Endothelial cell of umbilical vein (primary cell): ENCODE measurements at regions not wholly inside any gene's neighbourhood (a gene's known extent, or its start where the extent isn't known, plus 50 kb on each side); places are given as distances from the start of the nearest gene placed in this dataset.

Experiments used
- BruUV-seq: library from RNA; stranded (reverse); fragments of 400-500 nt; replicated peaks from 2 replicates; lab custom pipeline; 2021; lab: Mats Ljungman, UMichigan
- CTCF ChIA-PET: fragments of 300-600, 350-600 bp; sonication (Branson Sonifier 250); formaldehyde crosslinking; loops from one replicate; lab custom pipeline; 2021; ENCODE audit warnings: antibody characterized with exemption, inconsistent platforms; lab: Charles Lee
- POLR2A ChIA-PET: fragments of 300-600, 350-600 bp; sonication (Branson Sonifier 250); formaldehyde crosslinking; loops from one replicate; lab custom pipeline; 2021; ENCODE audit warnings: antibody characterized with exemption, inconsistent platforms; lab: Charles Lee
- DNase-seq: peaks from one replicate; pipeline ENCODE4 v3.0.0-alpha.2; 2011; ENCODE audit warnings: low read depth, low spot score
- FAIRE-seq: peaks from 2 replicates; lab custom pipeline; 2011; peaks lifted over from hg19 to GRCh38; lab: Jason Lieb, UNC
- H2AFZ ChIP-seq: 2 replicates; pipeline ENCODE4 v1.6.0; 2012; ENCODE audit warnings: low read depth, low read length, control low read depth, inconsistent platforms
- H3K27ac ChIP-seq: 2 replicates; pipeline ENCODE4 v1.5.1; 2011; ENCODE audit warnings: low read depth, mild to moderate bottlenecking, control low read depth, low read length, moderate library complexity; ENCODE audit not compliant: insufficient read depth
- H3K27me3 ChIP-seq, 2 experiments: 2 replicates each; pipeline versions ENCODE4 v1.6.0 to v1.6.1; 2011; ENCODE audit warnings: low read length in 2 of 2, mixed read lengths in 1 of 2; ENCODE audit not compliant: control insufficient read depth in 2 of 2, insufficient read depth in 2 of 2
- H3K36me3 ChIP-seq, 2 experiments: 2 replicates in 1 of 2; 3 replicates in 1 of 2; pipeline ENCODE4 v1.5.1; 2011; ENCODE audit warnings: low read length in 2 of 2, mild to moderate bottlenecking in 1 of 2, moderate library complexity in 1 of 2; ENCODE audit not compliant: control insufficient read depth in 2 of 2, insufficient read depth in 2 of 2; ENCODE audit errors: extremely low read depth in 1 of 2
- H3K4me1 ChIP-seq: 3 replicates; pipeline ENCODE4 v1.5.1; 2011; ENCODE audit warnings: mild to moderate bottlenecking, low read length; ENCODE audit not compliant: control insufficient read depth, insufficient read depth; ENCODE audit errors: extremely low read depth
- H3K4me2 ChIP-seq: 2 replicates; pipeline ENCODE4 v1.6.1; 2011; ENCODE audit warnings: low read length, control low read depth, mixed read lengths; ENCODE audit not compliant: insufficient read depth
- H3K4me3 ChIP-seq, 3 experiments: fragments of 200-600 bp in 1 of 3; sonication (generic), shearing (Covaris generic) in 1 of 3; replicated peaks in 1 of 3; 2 replicates each; pipeline ENCODE4 v1.5.1; 2011 to 2016; ENCODE audit warnings: control low read depth in 3 of 3, low read length in 3 of 3, mild to moderate bottlenecking in 2 of 3, inconsistent platforms in 1 of 3, low read depth in 1 of 3, moderate library complexity in 1 of 3; ENCODE audit not compliant: insufficient read depth in 1 of 3
- H3K79me2 ChIP-seq: 2 replicates; pipeline ENCODE4 v1.6.0; 2012; ENCODE audit warnings: low read length, inconsistent platforms; ENCODE audit not compliant: control insufficient read depth, insufficient read depth
- H3K9ac ChIP-seq: replicated peaks from 2 replicates; pipeline ENCODE3; 2011; ENCODE audit warnings: low read length, control low read depth; ENCODE audit not compliant: insufficient read depth; ENCODE audit errors: extremely low read depth
- H3K9me1 ChIP-seq: replicated peaks from 3 replicates; pipeline ENCODE4 v1.6.0; 2011; ENCODE audit warnings: mild to moderate bottlenecking, low read length; ENCODE audit not compliant: control insufficient read depth, insufficient read depth; ENCODE audit errors: extremely low read depth
- H3K9me3 ChIP-seq: replicated peaks from 2 replicates; pipeline ENCODE4 v1.5.1; 2012; ENCODE audit warnings: low read length, inconsistent platforms; ENCODE audit not compliant: control insufficient read depth, insufficient read depth
- H4K20me1 ChIP-seq: replicated peaks from 2 replicates; pipeline ENCODE3; 2011; ENCODE audit warnings: mild to moderate bottlenecking, low read length; ENCODE audit not compliant: control insufficient read depth, insufficient read depth; ENCODE audit errors: extremely low read depth
- CTCF ChIP-seq, 2 donors: IDR thresholded peaks; 1 replicate in 1 of 2; 2 replicates in 1 of 2; pipeline ENCODE4 v1.5.1; 2011; ENCODE audit warnings: low read length in 2 of 2, mild to moderate bottlenecking in 2 of 2, moderate library complexity in 2 of 2, control low read depth in 1 of 2, inconsistent platforms in 1 of 2, low read depth in 1 of 2; ENCODE audit not compliant: insufficient read depth in 1 of 2; ENCODE audit errors: extremely low read depth in 1 of 2
- FOS ChIP-seq: IDR thresholded peaks from 2 replicates; pipeline ENCODE4 v1.6.1; 2011; ENCODE audit warnings: mild to moderate bottlenecking, low read length, moderate library complexity, borderline replicate concordance; ENCODE audit not compliant: insufficient read depth
- GATA2 ChIP-seq: IDR thresholded peaks from 2 replicates; pipeline ENCODE4 v1.7.0; 2011; ENCODE audit warnings: low read depth, mild to moderate bottlenecking, moderate library complexity, mixed read lengths, low read length; ENCODE audit not compliant: insufficient read length, insufficient read depth
- JUN ChIP-seq: IDR thresholded peaks from 2 replicates; pipeline ENCODE4 v1.6.1; 2011; ENCODE audit warnings: borderline replicate concordance, low read depth; ENCODE audit not compliant: insufficient read length, insufficient read depth
- MAX ChIP-seq: IDR thresholded peaks from 2 replicates; pipeline ENCODE4 v1.6.1; 2011; ENCODE audit not compliant: insufficient read depth, insufficient read length
- MYC ChIP-seq: IDR thresholded peaks from one replicate; pipeline ENCODE4 v1.6.1; 2011; ENCODE audit warnings: mild to moderate bottlenecking, low read depth, low read length
- POLR2A ChIP-seq: IDR thresholded peaks from 2 replicates; pipeline ENCODE4 v1.6.1; 2012; ENCODE audit warnings: low read depth, mild to moderate bottlenecking, control low read depth, low read length
- POLR2AphosphoS5 ChIP-seq: IDR thresholded peaks from 2 replicates; pipeline ENCODE4 v1.6.1; 2012; ENCODE audit warnings: low read depth, mild to moderate bottlenecking, control low read depth, low read length, moderate library complexity; ENCODE audit not compliant: insufficient read depth
- dilution Hi-C: fragments of 300-500 bp; cut with MboI; formaldehyde crosslinking; loops from one replicate; pipeline ENCODE4 v1.15.0; 2019; ENCODE audit warnings: low sequenced_read_pairs; ENCODE audit not compliant: extremely low pct_ligation_motif_present
- intact Hi-C: fragments of 100-400 bp; cut with micrococcal nuclease; formaldehyde crosslinking; loops from one replicate; pipeline ENCODE4 v1.10.0; 2022

- FAIRE-seq (peak; percentile 31), DNase-seq (peak; percentile 42)
- TF ChIP-seq MYC = no peak
- peak; percentile 88 for TF ChIP-seq FOS
- no peak for TF ChIP-seq JUN
- TF ChIP-seq GATA2 = peak; percentile 52
- ChIA-PET POLR2A (no interaction called here), CTCF (no interaction called here)
- Histone ChIP-seq H3K9me1 (no peaks in the 10 kb centered on the region), H3K4me2 (no peak overlapping the region), H3K4me1 (peaks cover 8% of the 10 kb centered on the region), H3K36me3 (no peaks in the 10 kb centered on the region), H3K9me3 (no peaks in the 10 kb centered on the region), H3K27me3 (no peaks in the 10 kb centered on the region), H4K20me1 (no peaks in the 10 kb centered on the region), H3K27ac (no peak overlapping the region), H3K9ac (no peak overlapping the region), H3K4me3 (no peak overlapping the region), H3K79me2 (no peaks in the 10 kb centered on the region), H2AFZ (no peak overlapping the region)
- BruUV-seq = no TSS peak
- dilution Hi-C loops (no loop called here), intact Hi-C loops (no loop called here)
These were observed 175.3 kb upstream of the SEMA3E start for GRCh38 chr7:83824214-83824613.

GRCh38 chr7:83821866-83822265 is 172.9 kb upstream of the SEMA3E start:
- dilution Hi-C loops = no loop called here

More at GRCh38 chr7:83821866-83822265, 172.9 kb upstream of the SEMA3E start:
- intact Hi-C loops = no loop called here
- no TSS peak for BruUV-seq
- no peaks in the 10 kb centered on the region for H4K20me1 ChIP-seq
- no peaks in the 10 kb centered on the region for H3K36me3 ChIP-seq
- no peaks in the 10 kb centered on the region for H3K9me1 ChIP-seq
- TF ChIP-seq POLR2AphosphoS5 (no peak), CTCF (IDR thresholded peaks at IDR 0.05; ENCODE audit: extremely low read depth in 1 of 2, insufficient read depth in 1 of 2, low read depth in 1 of 2, low read length in 2 of 2) (no peak), JUN (no peak), MAX (no peak), MYC (no peak), POLR2A (no peak)
- DNase-seq (no peak), FAIRE-seq (no peak)
- no peaks in the 10 kb centered on the region for H3K9me3 ChIP-seq
- H3K4me3 ChIP-seq = no peak overlapping the region
- H3K4me2 ChIP-seq = no peak overlapping the region
- POLR2A ChIA-PET = no interaction called here
- H3K27me3 ChIP-seq = peaks cover 0 to under 1% of the 10 kb centered on the region in 2 experiments
- no peak overlapping the region for H3K9ac ChIP-seq
- CTCF ChIA-PET = no interaction called here
- peaks cover 8% of the 10 kb centered on the region for H3K4me1 ChIP-seq
- H2AFZ ChIP-seq = no peak overlapping the region
- no peak overlapping the region for H3K27ac ChIP-seq
- H3K79me2 ChIP-seq = no peaks in the 10 kb centered on the region
